ENCODE measurements at regions not wholly inside any gene's neighbourhood (a gene's known extent, or its start where the extent isn't known, plus 50 kb on each side); places are given as distances from the start of the nearest gene placed in this dataset.
A peak's percentile ranks its signal among the peaks of the same experiment; 100 is the strongest.

DNA sequence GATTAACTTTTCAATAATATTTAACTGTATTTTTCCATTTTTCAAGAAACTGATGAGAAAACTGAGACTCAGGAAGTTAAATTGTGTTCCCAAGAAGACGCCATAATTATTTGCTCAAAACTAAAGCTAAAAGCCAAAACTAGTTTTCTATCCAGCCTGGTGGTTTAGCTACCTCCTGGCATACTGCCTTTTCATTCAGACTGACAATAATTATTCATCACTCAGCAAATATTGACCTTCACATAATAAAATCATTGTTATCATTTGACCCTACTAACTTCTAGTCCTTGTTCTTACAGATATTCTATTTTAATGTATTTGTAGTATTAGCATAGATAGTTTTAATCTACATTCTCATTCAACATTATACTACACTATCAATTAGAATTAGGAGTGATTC, 210.6 kb upstream of the GADL1 start:
- Histone ChIP-seq H3K27me3 (ENCODE audit: insufficient read depth, low read length) (no peaks in the 10 kb centered on the region), H3K79me2 (ENCODE audit: insufficient read depth, low read length) (no peaks in the 10 kb centered on the region), H3K9me3 (ENCODE audit: insufficient read depth, low read depth, low read length) (no peaks in the 10 kb centered on the region), H3K4me2 (ENCODE audit: low read length) (peak overlapping the region; percentile 1), H3K27ac (ENCODE audit: low read depth, low read length) (peak overlapping the region; percentile 15), H4K20me1 (ENCODE audit: insufficient read depth, low read length) (no peaks in the 10 kb centered on the region), H3K36me3 (ENCODE audit: insufficient read depth, low read length) (no peaks in the 10 kb centered on the region), H3K4me3 (ENCODE audit: insufficient read depth, low read depth, low read length) (no peak overlapping the region), H2AFZ (ENCODE audit: low read depth, low read length) (no peak overlapping the region), H3K9ac (ENCODE audit: low read length) (no peak overlapping the region), H3K4me1 (ENCODE audit: insufficient read depth, low read length) (peaks cover 16% of the 10 kb centered on the region)
- Mint-ChIP-seq H3K4me1 (ENCODE audit: low read depth, unreplicated experiment) (peaks cover 17% of the 10 kb centered on the region), H3K9me3 (ENCODE audit: unreplicated experiment) (no peaks in the 10 kb centered on the region), H3K36me3 (ENCODE audit: low read depth, unreplicated experiment) (no peaks in the 10 kb centered on the region), H3K27me3 (ENCODE audit: low read depth, unreplicated experiment) (no peaks in the 10 kb centered on the region), H3K4me3 (ENCODE audit: unreplicated experiment) (no peak overlapping the region), H3K27ac (ENCODE audit: unreplicated experiment) (no peak overlapping the region)
- TF ChIP-seq EZH2 (IDR thresholded peaks at IDR 0.05; ENCODE audit: insufficient read depth, low read length): no peak
- TF ChIP-seq, protein P1, sequence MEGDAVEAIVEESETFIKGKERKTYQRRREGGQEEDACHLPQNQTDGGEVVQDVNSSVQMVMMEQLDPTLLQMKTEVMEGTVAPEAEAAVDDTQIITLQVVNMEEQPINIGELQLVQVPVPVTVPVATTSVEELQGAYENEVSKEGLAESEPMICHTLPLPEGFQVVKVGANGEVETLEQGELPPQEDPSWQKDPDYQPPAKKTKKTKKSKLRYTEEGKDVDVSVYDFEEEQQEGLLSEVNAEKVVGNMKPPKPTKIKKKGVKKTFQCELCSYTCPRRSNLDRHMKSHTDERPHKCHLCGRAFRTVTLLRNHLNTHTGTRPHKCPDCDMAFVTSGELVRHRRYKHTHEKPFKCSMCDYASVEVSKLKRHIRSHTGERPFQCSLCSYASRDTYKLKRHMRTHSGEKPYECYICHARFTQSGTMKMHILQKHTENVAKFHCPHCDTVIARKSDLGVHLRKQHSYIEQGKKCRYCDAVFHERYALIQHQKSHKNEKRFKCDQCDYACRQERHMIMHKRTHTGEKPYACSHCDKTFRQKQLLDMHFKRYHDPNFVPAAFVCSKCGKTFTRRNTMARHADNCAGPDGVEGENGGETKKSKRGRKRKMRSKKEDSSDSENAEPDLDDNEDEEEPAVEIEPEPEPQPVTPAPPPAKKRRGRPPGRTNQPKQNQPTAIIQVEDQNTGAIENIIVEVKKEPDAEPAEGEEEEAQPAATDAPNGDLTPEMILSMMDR (IDR thresholded peaks at IDR 0.05; ENCODE audit: insufficient read depth, low read depth, low read length): no peak
- DNase-seq (ENCODE audit: low read depth) (no peak), FAIRE-seq (no peak)

- H4K20me1 ChIP-seq (ENCODE audit: insufficient read depth, low read length): no peaks in the 10 kb centered on the region
- no peaks in the 10 kb centered on the region for H3K36me3 Mint-ChIP-seq (ENCODE audit: low read depth, unreplicated experiment)
- no peaks in the 10 kb centered on the region for H3K27me3 ChIP-seq (ENCODE audit: insufficient read depth, low read length)
- TF ChIP-seq, protein P1 (IDR thresholded peaks at IDR 0.05; ENCODE audit: insufficient read depth, low read depth, low read length): no peak
- TF ChIP-seq EZH2 (IDR thresholded peaks at IDR 0.05; ENCODE audit: insufficient read depth, low read length): no peak
- H3K9me3 Mint-ChIP-seq (ENCODE audit: unreplicated experiment): no peaks in the 10 kb centered on the region
- no peaks in the 10 kb centered on the region for H3K9me3 ChIP-seq (ENCODE audit: insufficient read depth, low read depth, low read length)
- H3K4me2 ChIP-seq (ENCODE audit: low read length): peak overlapping the region; percentile 52
- H3K27me3 Mint-ChIP-seq (ENCODE audit: low read depth, unreplicated experiment): no peaks in the 10 kb centered on the region
- no peak overlapping the region for H3K4me3 ChIP-seq (ENCODE audit: insufficient read depth, low read depth, low read length)
- peak; percentile 99 for DNase-seq (ENCODE audit: low read depth)
- H3K27ac Mint-ChIP-seq (ENCODE audit: unreplicated experiment): no peak overlapping the region
- no peak overlapping the region for H3K9ac ChIP-seq (ENCODE audit: low read length)
- H2AFZ ChIP-seq (ENCODE audit: low read depth, low read length): no peak overlapping the region
- H3K79me2 ChIP-seq (ENCODE audit: insufficient read depth, low read length): no peaks in the 10 kb centered on the region
- H3K4me1 ChIP-seq (ENCODE audit: insufficient read depth, low read length): peaks cover 16% of the 10 kb centered on the region
- FAIRE-seq: peak; percentile 99
- no peaks in the 10 kb centered on the region for H3K36me3 ChIP-seq (ENCODE audit: insufficient read depth, low read length)
- H3K4me1 Mint-ChIP-seq (ENCODE audit: low read depth, unreplicated experiment): peaks cover 17% of the 10 kb centered on the region
- H3K27ac ChIP-seq (ENCODE audit: low read depth, low read length): peak overlapping the region; percentile 54
- H3K4me3 Mint-ChIP-seq (ENCODE audit: unreplicated experiment): no peak overlapping the region
These were observed 211.1 kb upstream of the GADL1 start for GRCh38 chr3:31105438-31106077.

GRCh38 chr3:31106204-31106603, 211.7 kb upstream of the GADL1 start:
- no peaks in the 10 kb centered on the region for H3K9me3 ChIP-seq (ENCODE audit: insufficient read depth, low read depth, low read length)
- H3K36me3 Mint-ChIP-seq (ENCODE audit: low read depth, unreplicated experiment): no peaks in the 10 kb centered on the region
- H3K27ac Mint-ChIP-seq (ENCODE audit: unreplicated experiment): peak overlapping the region; percentile 15
- H3K4me3 ChIP-seq (ENCODE audit: insufficient read depth, low read depth, low read length): no peak overlapping the region
- no peak overlapping the region for H3K9ac ChIP-seq (ENCODE audit: low read length)
- H3K27ac ChIP-seq (ENCODE audit: low read depth, low read length): peak overlapping the region; percentile 54
- H3K36me3 ChIP-seq (ENCODE audit: insufficient read depth, low read length): no peaks in the 10 kb centered on the region
- no peaks in the 10 kb centered on the region for H4K20me1 ChIP-seq (ENCODE audit: insufficient read depth, low read length)
- FAIRE-seq (peak; percentile 47), DNase-seq (ENCODE audit: low read depth) (peak; percentile 85)
- peak overlapping the region; percentile 52 for H3K4me2 ChIP-seq (ENCODE audit: low read length)
- no peak overlapping the region for H2AFZ ChIP-seq (ENCODE audit: low read depth, low read length)
- H3K27me3 Mint-ChIP-seq (ENCODE audit: low read depth, unreplicated experiment): no peaks in the 10 kb centered on the region
- no peaks in the 10 kb centered on the region for H3K79me2 ChIP-seq (ENCODE audit: insufficient read depth, low read length)
- no peak overlapping the region for H3K4me3 Mint-ChIP-seq (ENCODE audit: unreplicated experiment)
- H3K9me3 Mint-ChIP-seq (ENCODE audit: unreplicated experiment): peaks cover 3% of the 10 kb centered on the region
- peaks cover 16% of the 10 kb centered on the region for H3K4me1 ChIP-seq (ENCODE audit: insufficient read depth, low read length)
- peaks cover 17% of the 10 kb centered on the region for H3K4me1 Mint-ChIP-seq (ENCODE audit: low read depth, unreplicated experiment)
- no peaks in the 10 kb centered on the region for H3K27me3 ChIP-seq (ENCODE audit: insufficient read depth, low read length)
- TF ChIP-seq, protein P1 (IDR thresholded peaks at IDR 0.05; ENCODE audit: insufficient read depth, low read depth, low read length): no peak
- no peak for TF ChIP-seq EZH2 (IDR thresholded peaks at IDR 0.05; ENCODE audit: insufficient read depth, low read length)
